A549 (cell line): ENCODE measurements at regions not wholly inside any gene's neighbourhood (a gene's known extent, or its start where the extent isn't known, plus 50 kb on each side); places are given as distances from the start of the nearest gene placed in this dataset.

Source experiments
- FOSB ChIP-seq: fragments of 250-450 bp; sonication (Bioruptor Pico); IDR thresholded peaks from 2 replicates; pipeline ENCODE4 v1.5.0; 2020; ENCODE audit warnings: mild to moderate bottlenecking, moderate library complexity
- JUNB ChIP-seq: fragments of >200 bp; sonication (Bioruptor Twin); formaldehyde crosslinking; IDR thresholded peaks from 2 replicates; pipeline ENCODE4 v1.6.1; 2016
- MYC ChIP-seq: IDR thresholded peaks from 2 replicates; pipeline ENCODE4 v1.6.1; 2012; ENCODE audit warnings: mild to moderate bottlenecking, inconsistent platforms, low read length, improper control_type of control experiment, borderline replicate concordance
- ZFP36 ChIP-seq: fragments of 450-650 bp; IDR thresholded peaks from 2 replicates; pipeline ENCODE4 v1.6.1; 2014; ENCODE audit warnings: borderline replicate concordance; ENCODE audit not compliant: partially characterized antibody
- TF ChIP-seq, protein P1 (sequence below): fragments of >200 bp; sonication (Bioruptor Twin); formaldehyde crosslinking; IDR thresholded peaks from 3 replicates; pipeline ENCODE4 v1.5.1; 2016

DNA sequence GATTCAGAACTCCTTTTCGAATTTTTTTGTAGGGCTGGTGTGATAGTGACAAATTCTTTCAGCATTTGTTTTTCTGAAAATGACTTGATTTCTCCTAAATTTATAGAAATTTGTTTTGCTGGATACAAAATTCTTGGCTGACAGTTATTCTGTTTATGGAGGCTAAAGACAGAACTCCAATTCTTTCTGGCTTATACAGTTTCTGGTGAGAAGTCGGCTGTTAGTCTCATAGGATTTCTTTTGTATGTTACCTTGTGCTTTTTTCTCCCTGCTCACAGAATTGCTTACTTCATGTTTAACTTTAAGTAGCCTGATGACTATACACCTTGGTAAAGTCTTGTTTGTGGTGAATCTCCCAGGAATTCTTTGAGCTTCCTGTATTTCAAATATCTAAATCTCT is 1264.6 kb downstream of the NSUN3 start:
- TF ChIP-seq JUNB: no peak
- TF ChIP-seq FOSB (CRISPR knock-in tag): no peak
- no peak for TF ChIP-seq MYC
- TF ChIP-seq, protein P1, sequence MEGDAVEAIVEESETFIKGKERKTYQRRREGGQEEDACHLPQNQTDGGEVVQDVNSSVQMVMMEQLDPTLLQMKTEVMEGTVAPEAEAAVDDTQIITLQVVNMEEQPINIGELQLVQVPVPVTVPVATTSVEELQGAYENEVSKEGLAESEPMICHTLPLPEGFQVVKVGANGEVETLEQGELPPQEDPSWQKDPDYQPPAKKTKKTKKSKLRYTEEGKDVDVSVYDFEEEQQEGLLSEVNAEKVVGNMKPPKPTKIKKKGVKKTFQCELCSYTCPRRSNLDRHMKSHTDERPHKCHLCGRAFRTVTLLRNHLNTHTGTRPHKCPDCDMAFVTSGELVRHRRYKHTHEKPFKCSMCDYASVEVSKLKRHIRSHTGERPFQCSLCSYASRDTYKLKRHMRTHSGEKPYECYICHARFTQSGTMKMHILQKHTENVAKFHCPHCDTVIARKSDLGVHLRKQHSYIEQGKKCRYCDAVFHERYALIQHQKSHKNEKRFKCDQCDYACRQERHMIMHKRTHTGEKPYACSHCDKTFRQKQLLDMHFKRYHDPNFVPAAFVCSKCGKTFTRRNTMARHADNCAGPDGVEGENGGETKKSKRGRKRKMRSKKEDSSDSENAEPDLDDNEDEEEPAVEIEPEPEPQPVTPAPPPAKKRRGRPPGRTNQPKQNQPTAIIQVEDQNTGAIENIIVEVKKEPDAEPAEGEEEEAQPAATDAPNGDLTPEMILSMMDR: no peak
- TF ChIP-seq ZFP36: no peak
